Right kidney (tissue), 1 donor: ENCODE measurements at regions not wholly inside any gene's neighbourhood (a gene's known extent, or its start where the extent isn't known, plus 50 kb on each side); places are given as distances from the start of the nearest gene placed in this dataset.

Experiments
- DNase-seq: peaks from one replicate; pipeline ENCODE4 v3.0.0-alpha.2; 2016

DNA sequence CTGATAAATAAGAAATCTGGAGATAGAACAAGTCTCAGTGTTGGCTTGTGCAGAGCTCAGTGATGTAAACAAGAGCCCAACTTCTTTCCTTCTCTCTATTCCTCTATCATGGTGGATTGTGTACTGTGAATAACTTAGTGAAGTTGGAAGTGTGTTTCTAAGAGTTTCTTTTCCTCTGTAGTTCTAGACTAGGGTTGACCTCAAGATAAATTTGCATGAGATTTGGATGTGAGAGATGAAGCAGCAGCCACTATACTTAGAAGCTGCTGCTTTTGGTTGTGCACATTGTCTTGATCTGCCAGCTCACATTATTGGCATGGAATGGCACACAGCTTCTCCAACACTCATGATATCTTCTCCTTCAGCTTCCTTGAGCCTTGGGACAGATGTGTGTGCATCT, 198.9 kb upstream of the ZP4 start:
- no peak for DNase-seq

DNA sequence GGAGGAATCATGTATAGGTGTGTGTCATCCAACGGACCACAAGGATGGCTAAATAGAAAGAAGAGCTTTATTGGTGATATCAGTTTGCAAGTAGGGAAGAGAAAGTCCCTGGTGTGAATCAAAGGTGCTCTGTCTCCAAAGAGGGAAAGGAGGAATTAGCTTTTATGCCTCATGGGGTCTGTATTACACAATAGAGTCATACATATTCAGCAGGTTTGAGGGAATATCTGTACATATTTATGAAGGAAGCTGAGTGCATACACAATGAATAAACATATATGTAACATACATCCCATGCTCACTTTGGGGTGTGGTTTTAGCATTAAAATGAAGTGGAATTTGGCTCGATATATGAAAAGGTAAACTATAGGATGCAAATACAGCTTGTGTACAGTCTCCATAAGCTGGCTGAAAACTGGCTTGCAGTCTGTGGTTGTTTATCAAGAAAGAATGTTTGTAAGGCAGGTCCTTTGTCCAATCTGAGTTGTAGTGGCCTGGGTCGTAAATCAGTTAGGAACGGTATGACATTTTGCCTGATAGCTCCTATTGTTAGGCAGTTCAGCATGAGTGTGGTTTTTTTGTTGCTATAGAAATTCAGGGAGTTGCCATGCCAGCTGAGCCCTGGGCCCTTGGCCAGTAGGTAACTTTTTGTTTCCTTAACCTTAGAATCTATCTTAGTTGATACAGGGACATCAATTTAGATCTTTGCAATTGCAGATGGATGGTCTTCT, 198.0 kb upstream of the ZP4 start:
- no peak for DNase-seq

DNA sequence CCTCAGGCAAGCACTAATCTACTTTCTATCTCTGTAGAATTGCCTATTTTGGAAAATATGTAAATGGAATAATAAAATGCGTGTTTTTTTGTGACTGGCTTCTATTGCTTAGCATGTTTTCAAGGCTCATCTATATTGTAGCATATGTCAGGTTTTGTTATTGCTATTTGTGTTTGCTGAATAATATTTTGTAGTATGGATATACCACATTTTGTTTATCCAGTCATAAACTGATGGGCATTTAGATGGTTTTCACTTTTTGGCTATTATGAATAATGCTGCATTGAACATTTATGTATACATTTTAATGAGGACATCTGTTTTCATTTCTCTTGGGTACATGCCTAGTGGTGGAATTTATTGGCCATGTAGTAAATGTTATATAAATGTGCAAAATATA, 183.3 kb upstream of the ZP4 start:
- DNase-seq = no peak

DNA sequence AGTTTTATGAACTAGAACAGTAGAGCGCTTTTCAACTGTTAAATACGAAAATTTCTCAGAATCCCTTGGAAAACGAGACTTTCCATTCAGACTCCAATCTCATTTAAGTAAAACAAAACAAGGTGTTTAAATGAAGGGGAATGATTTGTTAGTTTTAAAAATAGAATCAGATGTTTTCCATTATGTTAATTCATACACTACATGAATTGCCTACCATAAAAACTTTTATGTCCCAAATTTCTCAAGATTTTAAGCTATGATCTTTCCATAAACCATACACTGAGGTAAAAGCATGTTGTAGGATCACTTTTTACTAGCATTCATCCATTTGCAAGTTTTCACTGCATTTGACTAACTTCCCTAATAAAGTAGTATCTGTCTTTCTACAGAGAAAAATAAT, 180.3 kb upstream of the ZP4 start:
- no peak for DNase-seq

DNA sequence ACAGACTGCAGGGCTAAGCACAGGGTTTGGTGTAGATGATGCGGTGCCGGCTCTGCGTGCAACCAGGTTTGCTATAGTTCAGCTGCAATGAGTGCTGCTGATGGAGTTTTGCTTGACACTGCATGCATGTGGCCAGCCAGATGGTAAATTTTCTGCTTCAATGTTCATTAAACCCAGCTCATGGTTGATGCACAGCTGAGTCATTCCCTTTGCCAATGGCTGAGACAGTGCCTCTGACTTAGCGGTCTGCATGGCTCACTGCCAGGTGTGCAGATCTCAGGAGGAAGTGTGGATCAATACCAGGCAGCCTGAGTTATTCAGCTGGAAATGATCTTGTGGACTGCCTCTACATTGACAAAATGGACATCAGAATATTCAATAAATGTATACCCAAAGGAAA, 172.7 kb upstream of the ZP4 start:
- no peak for DNase-seq

DNA sequence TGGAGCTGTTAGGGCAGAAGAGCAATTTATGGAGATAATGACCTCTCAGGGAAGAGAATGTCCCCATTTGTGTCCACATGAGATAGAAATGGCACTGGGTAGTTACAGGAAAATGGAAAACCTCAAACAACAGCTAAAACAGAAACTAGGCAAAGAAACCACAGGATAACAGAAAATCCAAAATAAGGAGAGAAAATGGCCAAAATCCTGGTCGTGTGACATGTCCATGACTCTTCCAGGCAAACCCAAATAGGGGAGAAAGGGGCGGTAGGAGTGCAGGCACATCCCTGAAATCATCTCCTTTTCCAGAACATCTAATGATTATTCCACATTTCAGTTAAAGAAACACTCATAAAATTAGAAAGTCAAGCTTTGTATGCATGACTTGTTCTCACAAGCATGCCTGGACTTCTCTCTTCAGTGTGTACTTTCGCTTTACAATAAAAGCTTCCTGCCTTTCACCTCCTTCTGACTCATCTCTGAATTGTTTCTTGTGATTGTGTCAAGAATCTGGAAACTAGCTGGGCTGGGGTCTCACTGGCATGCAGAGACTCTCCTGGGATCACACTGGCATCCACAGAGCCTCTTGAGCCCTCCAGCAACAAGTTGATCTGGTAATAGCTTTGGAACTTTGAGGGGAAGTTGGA, 171.4 kb upstream of the ZP4 start:
- DNase-seq = no peak

DNA sequence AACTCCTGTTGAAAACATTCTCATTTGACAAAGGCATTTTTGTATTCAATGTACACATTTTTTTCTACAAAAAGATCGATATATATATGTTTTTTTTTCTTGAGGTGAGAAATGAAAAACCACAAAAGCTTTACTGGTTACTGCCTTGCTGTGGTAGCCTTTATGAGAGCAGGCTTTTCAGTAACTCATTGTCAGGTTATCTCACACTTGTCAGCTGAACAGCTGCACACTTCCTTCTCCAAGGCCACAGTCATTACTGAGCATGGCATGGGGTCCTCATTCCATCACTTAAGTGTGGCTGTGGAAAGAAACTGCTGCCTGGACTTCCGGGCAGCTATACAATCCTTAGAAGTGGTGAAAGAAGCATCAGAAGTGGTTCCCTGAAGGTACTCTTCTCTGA, 169.3 kb upstream of the ZP4 start:
- no peak for DNase-seq

DNA sequence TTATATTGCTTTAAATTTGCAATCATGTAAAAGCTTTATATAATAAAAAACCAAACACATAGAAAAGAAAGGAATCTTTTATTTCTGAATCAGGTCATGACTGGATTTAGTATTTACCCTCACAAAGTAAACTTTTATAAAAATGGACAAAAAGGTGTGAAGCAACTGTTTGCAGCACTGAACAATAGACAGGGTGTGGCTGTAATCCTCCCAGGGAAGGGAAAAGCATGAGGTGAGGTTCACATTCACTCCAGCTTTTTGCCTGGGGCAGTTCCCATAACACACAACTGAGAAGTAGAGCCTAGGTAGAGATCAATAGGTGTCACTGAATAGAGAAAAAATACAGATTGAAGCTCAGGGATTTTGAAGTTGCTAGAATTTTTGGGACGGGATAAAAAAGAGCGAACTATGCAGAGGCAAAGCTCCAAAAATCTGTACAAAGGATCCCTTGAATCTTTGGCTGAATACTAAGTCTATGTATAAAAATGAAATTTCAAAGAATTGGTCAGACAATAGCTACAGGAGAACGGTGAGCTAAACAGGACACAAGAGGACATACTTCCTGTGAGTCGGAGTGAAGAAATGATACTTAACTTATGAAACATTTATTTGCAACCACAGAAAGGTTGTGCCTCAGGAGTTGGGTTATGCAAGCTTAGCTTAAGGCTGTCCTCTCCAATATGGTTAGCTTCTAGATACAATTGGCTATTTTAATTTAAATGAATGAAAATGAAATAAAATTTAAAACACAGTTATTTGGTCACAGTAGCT, 162.0 kb upstream of the ZP4 start:
- DNase-seq = no peak

DNA sequence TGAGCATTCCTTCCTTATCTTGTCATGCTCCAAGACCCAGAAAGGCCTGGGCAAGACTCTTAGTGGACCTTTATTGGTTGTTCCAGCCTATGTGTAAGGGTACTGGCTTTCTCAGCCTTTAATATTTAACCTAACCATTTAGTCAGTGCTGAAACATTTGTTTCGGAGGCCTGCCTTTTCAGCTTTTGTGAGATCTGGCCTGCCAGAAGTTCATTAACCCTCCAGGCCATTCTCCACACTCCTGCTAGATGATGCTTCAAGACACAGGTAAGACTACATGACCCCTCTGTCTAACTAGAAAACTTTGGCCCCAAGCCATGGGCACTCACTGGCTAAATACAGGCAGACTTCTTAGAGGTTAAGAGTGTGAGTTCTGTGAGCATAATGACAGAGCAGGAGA, 138.4 kb upstream of the ZP4 start:
- no peak for DNase-seq

DNA sequence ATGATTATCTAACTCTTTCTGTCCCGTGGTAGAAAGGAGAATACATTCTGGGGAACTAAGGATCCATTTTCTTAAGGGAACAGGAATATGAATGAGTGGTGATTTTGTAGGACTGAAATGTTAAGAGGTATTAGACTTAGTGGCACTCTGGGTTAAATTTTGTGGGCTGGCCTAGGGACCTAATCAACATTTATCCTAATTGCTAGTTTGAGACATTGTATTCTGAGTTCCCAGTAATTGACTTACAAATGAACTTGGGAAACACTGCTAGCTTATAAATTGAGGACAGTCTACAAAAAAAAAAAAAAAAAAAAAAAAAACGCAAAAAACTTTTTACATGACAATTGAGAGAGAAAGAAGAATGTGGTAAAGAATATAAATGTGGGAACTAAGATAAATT, 136.6 kb upstream of the ZP4 start:
- DNase-seq = no peak

DNA sequence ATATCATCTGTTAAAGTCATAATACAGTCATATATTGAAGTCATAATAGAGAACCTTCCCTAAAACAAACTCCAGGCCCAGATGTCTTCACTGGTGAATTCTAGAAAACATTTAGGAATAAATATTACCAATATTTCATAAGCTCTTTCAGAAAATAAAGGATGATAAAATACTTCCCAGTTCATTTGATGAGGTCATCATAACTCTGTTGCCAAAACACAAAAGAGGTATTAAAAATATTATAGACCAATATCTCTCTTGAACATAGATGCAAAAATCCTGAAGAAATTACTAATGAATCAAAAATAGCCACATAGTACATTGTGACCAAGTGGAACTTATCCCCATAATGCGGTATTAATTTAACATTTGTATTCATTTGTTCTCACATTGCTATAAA, 132.4 kb upstream of the ZP4 start:
- DNase-seq = no peak

DNA sequence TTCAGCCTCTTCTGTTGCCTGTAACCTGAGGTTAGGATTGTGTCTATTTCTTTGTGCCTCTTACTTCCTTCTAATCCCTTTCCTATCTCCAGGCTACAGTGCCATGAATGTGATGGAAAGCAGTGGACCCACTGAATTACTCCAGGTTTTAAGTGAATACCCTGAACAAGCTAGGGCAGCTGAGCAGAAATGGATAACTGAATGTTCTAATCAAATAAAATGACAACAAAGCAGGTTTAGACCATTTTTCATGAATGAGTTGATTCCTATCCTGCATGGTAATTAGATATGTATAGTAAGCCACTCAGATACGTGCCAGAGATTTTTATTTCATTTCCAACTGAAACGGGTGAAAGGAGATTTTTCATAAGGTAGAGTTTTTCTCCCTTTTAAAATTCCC, 127.5 kb upstream of the ZP4 start:
- DNase-seq = no peak

DNA sequence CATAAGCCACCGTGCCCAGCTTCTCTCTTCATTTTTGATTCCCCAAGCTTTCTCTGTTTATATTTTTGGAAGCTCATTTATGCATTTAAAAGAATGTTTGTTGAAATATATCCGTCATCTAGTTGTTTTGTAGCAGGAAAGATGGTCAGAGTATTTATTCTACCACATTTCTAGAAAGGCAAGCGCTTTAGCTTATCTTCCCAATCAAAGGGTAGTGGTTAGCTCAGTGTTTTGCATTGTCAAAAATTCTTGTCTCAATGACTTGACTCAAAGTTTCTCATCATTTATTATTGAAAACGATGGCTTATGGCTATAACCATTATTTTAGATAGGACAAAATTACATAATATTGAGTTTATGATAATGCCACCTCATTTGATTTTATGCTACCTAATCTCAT, 116.1 kb upstream of the ZP4 start:
- no peak for DNase-seq

DNA sequence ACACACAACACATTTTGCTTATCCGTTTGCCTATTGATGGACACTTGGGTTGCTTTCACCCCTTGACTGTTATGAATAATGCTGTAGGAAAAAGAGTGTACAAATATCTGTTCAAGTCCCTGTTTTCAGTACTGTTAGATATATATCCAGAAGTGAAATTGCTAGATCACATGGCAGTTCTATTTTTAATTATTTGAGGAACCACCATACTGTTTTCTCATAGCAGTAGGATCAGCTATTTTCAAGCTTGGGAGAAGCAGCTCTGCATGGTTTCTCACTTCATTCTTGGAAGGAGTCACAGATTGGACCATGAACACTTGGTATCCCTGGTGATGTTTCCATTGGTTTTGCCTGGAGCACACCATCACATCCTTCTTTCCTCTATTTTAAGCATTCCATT, 114.4 kb upstream of the ZP4 start:
- no peak for DNase-seq

DNA sequence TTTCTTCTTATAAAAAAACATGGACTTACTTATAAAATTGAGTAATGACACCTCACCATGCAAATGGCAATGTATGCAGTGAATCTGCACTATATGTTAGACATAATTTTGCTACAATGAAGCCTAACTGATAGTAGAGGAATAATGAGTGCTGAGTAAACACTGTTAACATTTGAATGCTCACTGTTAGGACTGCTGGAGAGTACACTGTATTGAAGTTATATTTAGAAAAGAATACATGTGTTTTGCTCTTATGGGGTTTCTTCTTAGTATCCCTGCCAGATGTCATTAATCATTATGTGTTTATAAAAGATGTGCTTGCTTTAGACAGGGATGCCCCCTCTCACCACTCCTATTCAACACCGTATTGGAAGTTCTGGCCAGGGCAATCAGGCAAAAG, 111.1 kb upstream of the ZP4 start:
- no peak for DNase-seq

DNA sequence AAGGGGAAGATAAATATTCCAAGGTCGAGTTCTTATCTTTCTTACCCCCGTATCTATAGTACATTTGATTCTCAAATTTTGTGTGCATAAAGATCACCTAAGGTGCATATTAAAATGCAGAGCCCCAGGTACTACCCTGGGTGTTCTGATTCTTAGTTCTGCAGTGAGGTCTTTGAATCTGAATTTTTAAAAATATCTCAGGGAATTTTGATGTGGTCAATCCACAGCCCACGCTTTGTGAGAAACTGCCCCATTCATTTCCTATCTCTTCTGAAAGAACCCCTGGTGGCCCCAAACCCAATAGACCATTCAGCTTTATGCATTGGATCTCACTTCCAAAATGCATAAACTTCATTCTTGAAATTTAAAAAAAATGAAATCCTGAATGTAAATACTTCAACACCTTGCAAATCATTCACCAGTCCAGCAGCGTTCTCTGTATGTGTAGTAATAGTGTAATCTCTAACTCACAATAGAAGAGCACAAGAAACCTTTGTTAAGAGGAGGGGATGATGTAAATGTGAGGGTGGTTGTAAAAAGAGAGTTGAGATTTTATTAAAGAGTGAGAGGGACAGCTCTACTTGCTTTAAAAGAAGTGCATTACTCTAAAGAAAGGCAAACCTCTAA, 108.8 kb upstream of the ZP4 start:
- DNase-seq = no peak

DNA sequence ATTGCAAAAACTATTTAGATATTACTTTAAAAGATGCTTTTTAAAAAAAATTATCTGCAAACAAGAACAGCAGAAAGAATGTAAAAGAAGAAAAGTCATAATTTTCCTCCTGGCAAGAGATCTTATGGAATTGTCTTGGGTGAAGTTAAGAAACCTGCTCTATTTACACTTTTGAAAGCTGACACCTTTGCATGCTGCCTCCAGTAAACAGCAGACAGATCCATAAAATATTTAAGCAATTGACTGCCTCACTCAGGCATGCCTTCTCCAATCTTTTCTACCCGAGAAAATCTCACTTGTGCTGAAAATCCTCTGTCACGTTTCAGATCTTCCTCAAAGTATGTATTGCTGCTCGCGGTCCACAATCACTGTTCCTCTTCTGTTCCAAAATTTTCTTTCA, 107.9 kb upstream of the ZP4 start:
- no peak for DNase-seq

DNA sequence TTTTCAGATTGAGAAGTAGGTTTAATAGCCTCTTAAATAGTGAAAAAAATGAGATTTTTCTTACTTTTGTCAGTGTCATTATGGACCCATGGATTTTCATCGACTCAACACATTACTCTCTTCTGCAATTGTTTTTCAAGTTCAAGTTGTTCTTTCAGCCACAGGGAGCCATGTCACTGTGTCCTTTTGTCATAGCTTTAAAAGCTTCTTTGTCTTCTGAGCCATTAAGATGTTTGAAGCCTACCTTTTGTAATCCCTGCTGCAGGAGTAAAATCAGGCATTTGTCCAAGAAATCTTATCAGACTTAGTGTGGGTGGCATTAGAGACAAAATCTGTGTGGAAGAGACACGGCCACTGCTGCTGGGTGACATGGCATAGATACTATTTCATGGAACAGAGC, 92.8 kb upstream of the ZP4 start:
- DNase-seq = no peak

DNA sequence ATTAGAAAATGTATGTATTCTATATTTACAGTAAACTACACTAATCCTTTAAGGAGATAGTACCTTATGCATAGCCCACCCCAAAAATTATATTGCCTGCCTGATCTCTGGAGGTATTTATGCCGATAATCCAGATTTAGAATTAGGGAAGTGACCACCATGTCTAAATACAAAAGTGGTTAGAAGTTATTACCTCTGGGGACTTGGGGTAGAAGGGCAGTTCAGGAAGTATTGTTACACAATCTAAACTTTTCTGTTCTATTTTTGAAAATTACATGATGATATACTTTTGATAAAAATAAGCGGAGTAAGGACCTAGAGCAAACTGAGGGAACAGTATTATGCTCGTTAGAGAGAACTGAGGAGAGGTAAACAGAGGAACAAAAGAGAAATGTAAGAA, 90.5 kb upstream of the ZP4 start:
- DNase-seq = no peak

DNA sequence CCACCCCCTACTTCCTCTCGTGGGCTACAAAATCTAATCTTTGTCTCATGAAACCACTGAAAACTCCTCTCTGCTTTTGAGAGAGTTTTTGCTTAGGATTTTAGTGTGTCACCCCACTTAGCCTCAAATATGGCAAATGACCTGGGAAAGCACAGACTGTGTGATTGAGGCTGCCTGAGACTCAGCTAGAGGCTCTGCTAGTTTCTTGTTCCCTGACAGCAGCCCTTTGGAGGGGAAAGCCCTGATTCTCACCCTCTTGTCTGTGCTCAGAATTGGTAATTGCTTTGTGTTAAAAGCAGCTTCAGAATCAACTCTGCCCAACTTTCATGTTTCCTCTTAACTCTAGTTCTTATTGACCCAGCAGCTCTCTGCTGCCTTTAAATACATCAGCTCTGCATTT, 85.6 kb upstream of the ZP4 start:
- no peak for DNase-seq

DNA sequence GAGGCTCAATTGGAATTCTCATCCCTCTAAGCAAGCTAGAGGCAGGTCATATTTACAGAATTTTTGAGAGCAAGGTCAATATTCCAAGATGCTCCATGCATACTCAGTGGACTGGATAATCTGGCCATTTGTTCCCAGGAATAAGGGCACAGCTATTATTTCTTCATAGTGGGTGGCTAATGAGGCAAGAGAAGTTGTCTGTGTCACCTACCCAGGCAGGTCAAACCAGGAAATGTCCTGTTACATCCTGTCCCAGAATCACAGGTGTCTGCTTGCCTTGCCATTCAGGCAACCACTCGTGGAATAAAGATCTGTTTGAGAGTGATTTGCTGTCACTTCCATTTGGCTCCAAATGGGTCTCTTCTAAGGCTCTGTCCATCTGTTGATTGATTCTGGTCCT, 85.2 kb upstream of the ZP4 start:
- DNase-seq = no peak

DNA sequence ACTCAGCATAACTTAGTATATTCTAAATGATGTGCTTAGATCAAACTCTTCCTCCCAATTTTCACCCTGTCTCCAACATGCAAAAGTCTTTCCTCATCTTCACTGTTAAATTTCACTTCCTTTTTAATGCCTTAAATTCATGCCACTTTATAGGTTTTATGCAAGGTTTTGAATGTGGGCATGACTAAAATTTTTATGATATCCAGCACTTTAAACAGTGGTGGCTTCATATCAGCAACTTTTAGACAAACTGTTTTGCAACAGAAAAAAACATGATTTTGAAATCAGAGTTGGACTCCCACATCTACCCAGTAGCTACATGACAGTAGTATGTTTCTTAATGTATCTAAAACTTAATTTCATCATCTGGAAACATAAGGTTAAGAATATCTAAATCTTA, 84.7 kb upstream of the ZP4 start:
- no peak for DNase-seq

DNA sequence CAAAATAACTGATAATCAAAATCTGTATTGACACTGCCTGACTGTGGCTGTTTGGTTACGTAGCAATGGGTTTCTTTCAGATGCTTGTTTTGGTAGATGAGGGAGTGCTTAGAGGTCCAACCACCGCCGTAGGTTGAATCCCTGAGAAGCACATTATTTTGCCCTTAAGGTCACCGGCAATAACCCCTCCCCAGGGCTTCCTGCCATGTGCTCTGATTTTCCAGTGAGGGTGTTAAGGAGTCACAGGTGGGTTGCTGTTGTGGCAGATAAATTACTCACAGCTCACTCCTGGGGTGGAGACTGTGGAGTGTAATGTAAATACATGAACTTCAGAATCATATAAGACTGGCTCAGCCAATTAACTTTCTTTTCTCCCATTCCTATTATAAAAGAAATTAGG, 81.5 kb upstream of the ZP4 start:
- DNase-seq = no peak

DNA sequence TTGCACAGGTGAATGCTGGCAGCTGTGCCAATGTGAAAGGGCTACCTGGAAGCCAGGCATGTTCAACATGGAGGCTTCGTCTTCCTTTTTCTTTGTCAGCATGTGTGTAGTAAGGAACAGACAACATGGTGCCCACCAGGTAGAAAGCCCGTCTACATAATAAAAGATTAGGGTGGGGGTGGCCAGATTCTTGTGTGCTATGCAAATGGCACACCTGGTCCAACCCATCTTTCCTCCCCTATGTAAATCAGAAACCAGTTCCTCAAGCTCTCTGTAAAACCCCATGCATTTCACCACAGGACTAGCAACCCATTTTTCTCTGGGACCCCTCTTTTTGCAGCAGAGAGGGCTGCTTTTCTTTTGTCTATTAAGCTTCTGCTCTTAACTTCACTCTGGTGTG, 72.3 kb upstream of the ZP4 start:
- no peak for DNase-seq
